H9 (cell line): ENCODE measurements at regions not wholly inside any gene's neighbourhood (a gene's known extent, or its start where the extent isn't known, plus 50 kb on each side); places are given as distances from the start of the nearest gene placed in this dataset.

Source experiments
- DNase-seq: peaks from one replicate; pipeline ENCODE4 v3.0.0-alpha.2; 2017
- H2AFZ ChIP-seq: one replicate; pipeline ENCODE4 v1.6.1; 2013; ENCODE audit warnings: mild to moderate bottlenecking, low read length, control low read depth, moderate library complexity
- H2AK5ac ChIP-seq: 2 replicates; pipeline ENCODE4 v1.6.1; 2013; ENCODE audit warnings: low read length, control low read depth, mixed read lengths; ENCODE audit not compliant: insufficient read length
- H2BK120ac ChIP-seq: one replicate; pipeline ENCODE4 v1.6.1; 2013; ENCODE audit warnings: low read depth, mild to moderate bottlenecking, low read length, control low read depth, inconsistent platforms; ENCODE audit not compliant: poor library complexity, severe bottlenecking
- H2BK12ac ChIP-seq: 2 replicates; pipeline ENCODE4 v1.6.1; 2013; ENCODE audit warnings: low read length, control low read depth, mixed read lengths, low read depth; ENCODE audit not compliant: insufficient read length
- H2BK15ac ChIP-seq: 2 replicates; pipeline ENCODE4 v1.6.1; 2013; ENCODE audit warnings: low read depth, low read length, control low read depth
- H2BK20ac ChIP-seq: one replicate; pipeline ENCODE4 v1.6.1; 2013; ENCODE audit warnings: low read depth, mild to moderate bottlenecking, low read length, control low read depth, inconsistent platforms; ENCODE audit not compliant: poor library complexity, severe bottlenecking
- H2BK5ac ChIP-seq: 2 replicates; pipeline ENCODE4 v1.6.1; 2013; ENCODE audit warnings: low read length, control low read depth, mixed read lengths; ENCODE audit not compliant: insufficient read length
- H3K14ac ChIP-seq: 2 replicates; pipeline ENCODE4 v1.6.1; 2013; ENCODE audit warnings: low read length, control low read depth; ENCODE audit not compliant: insufficient read depth
- H3K18ac ChIP-seq: 2 replicates; pipeline ENCODE4 v1.6.1; 2013; ENCODE audit warnings: low read depth, mild to moderate bottlenecking, mixed read lengths, low read length, control low read depth; ENCODE audit not compliant: insufficient read length
- H3K23ac ChIP-seq: 2 replicates; pipeline ENCODE4 v1.6.1; 2013; ENCODE audit warnings: low read length, control low read depth, mixed read lengths, low read depth; ENCODE audit not compliant: insufficient read length
- H3K23me2 ChIP-seq: 2 replicates; pipeline ENCODE4 v1.6.1; 2013; ENCODE audit warnings: low read depth, mild to moderate bottlenecking, mixed read lengths, low read length, control low read depth; ENCODE audit not compliant: insufficient read length, poor library complexity, severe bottlenecking
- H3K27ac ChIP-seq: 2 replicates; pipeline ENCODE4 v1.5.1; 2013; ENCODE audit warnings: low read length, control low read depth, mixed read lengths, low read depth; ENCODE audit not compliant: insufficient read length
- H3K27me3 ChIP-seq: 2 replicates; pipeline ENCODE4 v1.6.1; 2013; ENCODE audit warnings: low read length, control low read depth, inconsistent platforms; ENCODE audit not compliant: insufficient read depth
- H3K4ac ChIP-seq: 2 replicates; pipeline ENCODE4 v1.6.1; 2013; ENCODE audit warnings: low read depth, mild to moderate bottlenecking, control low read depth, inconsistent platforms, low read length, moderate library complexity
- H3K4me1 ChIP-seq: 2 replicates; pipeline ENCODE4 v1.6.1; 2013; ENCODE audit warnings: low read length, control low read depth, inconsistent platforms; ENCODE audit not compliant: insufficient read depth
- H3K4me2 ChIP-seq: 2 replicates; pipeline ENCODE4 v1.6.1; 2013; ENCODE audit warnings: low read length, control low read depth, mixed read lengths; ENCODE audit not compliant: insufficient read length, insufficient read depth
- H3K56ac ChIP-seq: 2 replicates; pipeline ENCODE4 v1.6.1; 2013; ENCODE audit warnings: low read depth, mild to moderate bottlenecking, mixed read lengths, low read length, control low read depth; ENCODE audit not compliant: insufficient read length
- H3K79me1 ChIP-seq: 2 replicates; pipeline ENCODE4 v1.6.1; 2013; ENCODE audit warnings: low read depth, mild to moderate bottlenecking, moderate library complexity, low read length, control low read depth, inconsistent platforms; ENCODE audit not compliant: insufficient read depth, poor library complexity, severe bottlenecking
- H3K79me2 ChIP-seq: 2 replicates; pipeline ENCODE4 v1.6.1; 2013; ENCODE audit warnings: low read length, control low read depth, inconsistent platforms; ENCODE audit not compliant: insufficient read depth
- H3K9ac ChIP-seq: 2 replicates; pipeline ENCODE4 v1.6.1; 2013; ENCODE audit warnings: low read length, control low read depth, mixed read lengths; ENCODE audit not compliant: insufficient read length; ENCODE audit errors: extremely low read depth
- H3K9me3 ChIP-seq: one replicate; pipeline ENCODE4 v1.6.1; 2013; ENCODE audit warnings: low read depth, low read length, inconsistent platforms; ENCODE audit not compliant: control insufficient read depth
- H3T11ph ChIP-seq: one replicate; pipeline ENCODE4 v1.6.1; 2013; ENCODE audit warnings: mild to moderate bottlenecking, low read length, control low read depth, inconsistent platforms
- H4K20me1 ChIP-seq: one replicate; pipeline ENCODE4 v1.6.1; 2013; ENCODE audit not compliant: control insufficient read depth, insufficient read length, insufficient read depth
- H4K5ac ChIP-seq: 2 replicates; pipeline ENCODE4 v1.6.1; 2013; ENCODE audit warnings: low read depth, mild to moderate bottlenecking, mixed read lengths, low read length, control low read depth; ENCODE audit not compliant: insufficient read length
- H4K8ac ChIP-seq: replicated peaks from 2 replicates; pipeline ENCODE4 v1.6.1; 2013; ENCODE audit warnings: low read length, control low read depth, mixed read lengths, low read depth; ENCODE audit not compliant: insufficient read length
- H4K91ac ChIP-seq: 2 replicates; pipeline ENCODE4 v1.6.1; 2013; ENCODE audit warnings: low read depth, mild to moderate bottlenecking, moderate library complexity, mixed read lengths, low read length, control low read depth; ENCODE audit not compliant: insufficient read length
- H3K27ac Mint-ChIP-seq, 3 experiments: 2 replicates in 2 of 3; 3 replicates in 1 of 3; pipeline ENCODE4 v1.8.0; 2020 to 2021; ENCODE audit warnings: mixed read lengths in 3 of 3, mild to moderate bottlenecking in 1 of 3, moderate library complexity in 1 of 3
- H3K27me3 Mint-ChIP-seq: 2 replicates; pipeline ENCODE4 v1.8.0; 2021; ENCODE audit warnings: low read depth, mild to moderate bottlenecking, moderate library complexity, mixed read lengths
- H3K36me3 Mint-ChIP-seq, 3 experiments: 2 replicates in 2 of 3; 3 replicates in 1 of 3; pipeline ENCODE4 v1.8.0; 2020 to 2021; ENCODE audit warnings: low read depth in 3 of 3, mixed read lengths in 3 of 3; ENCODE audit not compliant: insufficient read depth in 1 of 3
- H3K4me1 Mint-ChIP-seq, 2 experiments: 2 replicates each; pipeline ENCODE4 v1.8.0; 2020; ENCODE audit warnings: mixed read lengths in 2 of 2
- H3K4me3 Mint-ChIP-seq, 2 experiments: 2 replicates in 1 of 2; 3 replicates in 1 of 2; pipeline ENCODE4 v1.8.0; 2020 to 2021; ENCODE audit warnings: mild to moderate bottlenecking in 2 of 2, mixed read lengths in 2 of 2, moderate library complexity in 1 of 2
- H3K9me3 Mint-ChIP-seq, 2 experiments: 2 replicates in 1 of 2; 3 replicates in 1 of 2; pipeline ENCODE4 v1.8.0; 2020; ENCODE audit warnings: mild to moderate bottlenecking in 2 of 2, mixed read lengths in 2 of 2, moderate library complexity in 1 of 2
- TF ChIP-seq, protein P1 (sequence below): fragments of 200-600 bp; sonication (generic); conservative IDR thresholded peaks from 3 replicates; pipeline ENCODE4 v1.8.0; 2021; ENCODE audit warnings: antibody characterized with exemption, mild to moderate bottlenecking

DNA sequence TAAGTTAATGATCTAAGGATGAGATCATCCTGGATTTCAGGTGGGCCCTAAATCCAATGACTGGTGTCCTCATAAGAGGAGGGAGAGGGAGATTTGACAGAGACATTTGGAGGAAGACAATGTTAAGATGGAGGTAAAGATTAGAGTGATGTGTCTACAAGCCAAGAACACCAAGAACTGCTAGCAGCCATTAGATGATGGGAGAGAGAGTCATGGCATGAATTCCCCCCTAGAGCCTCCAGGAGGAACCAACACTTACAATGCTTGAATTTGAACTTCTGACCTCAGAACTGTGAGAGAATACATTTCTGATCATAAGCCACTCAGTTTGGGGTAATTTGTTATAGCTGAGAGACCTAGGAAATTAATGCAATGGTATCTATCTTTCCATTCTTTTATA is 68.1 kb upstream of the RFXAP start:
- no peaks in the 10 kb centered on the region for H3K9me3 ChIP-seq
- no peaks in the 10 kb centered on the region for H4K20me1 ChIP-seq
- H3K79me1 ChIP-seq, result no peaks in the 10 kb centered on the region
- Mint-ChIP-seq H3K27ac (no peak overlapping the region; a peak in 1 of 7 replicates), H3K36me3 (peaks cover 0 to 6% (median 5%) of the 10 kb centered on the region in 3 experiments; a peak in 5 of 7 replicates), H3K9me3 (peaks cover 3 to 9% of the 10 kb centered on the region in 2 experiments; a peak in 3 of 5 replicates), H3K4me3 (no peak overlapping the region), H3K4me1 (peaks cover 0 to under 1% of the 10 kb centered on the region in 2 experiments; a peak in 1 of 4 replicates), H3K27me3 (no peaks in the 10 kb centered on the region)
- no peak overlapping the region for H3K4me2 ChIP-seq
- H2BK12ac ChIP-seq, result no peak overlapping the region
- no peak overlapping the region for H3K14ac ChIP-seq
- H3K4me1 ChIP-seq, result no peaks in the 10 kb centered on the region
- no peak overlapping the region for H4K5ac ChIP-seq
- no peaks in the 10 kb centered on the region for H3K27me3 ChIP-seq
- H4K91ac ChIP-seq, result no peak overlapping the region
- H3K9ac ChIP-seq, result no peak overlapping the region
- no peak overlapping the region for H3K23ac ChIP-seq
- H3K27ac ChIP-seq, result no peak overlapping the region
- H2AFZ ChIP-seq, result no peak overlapping the region
- H3K56ac ChIP-seq, result no peak overlapping the region
- H3K23me2 ChIP-seq, result no peaks in the 10 kb centered on the region
- no peak overlapping the region for H2BK20ac ChIP-seq
- no peak overlapping the region for H3T11ph ChIP-seq
- no peak for DNase-seq
- no peaks in the 10 kb centered on the region for H3K79me2 ChIP-seq
- H4K8ac ChIP-seq, result no peak overlapping the region
- TF ChIP-seq, protein P1, sequence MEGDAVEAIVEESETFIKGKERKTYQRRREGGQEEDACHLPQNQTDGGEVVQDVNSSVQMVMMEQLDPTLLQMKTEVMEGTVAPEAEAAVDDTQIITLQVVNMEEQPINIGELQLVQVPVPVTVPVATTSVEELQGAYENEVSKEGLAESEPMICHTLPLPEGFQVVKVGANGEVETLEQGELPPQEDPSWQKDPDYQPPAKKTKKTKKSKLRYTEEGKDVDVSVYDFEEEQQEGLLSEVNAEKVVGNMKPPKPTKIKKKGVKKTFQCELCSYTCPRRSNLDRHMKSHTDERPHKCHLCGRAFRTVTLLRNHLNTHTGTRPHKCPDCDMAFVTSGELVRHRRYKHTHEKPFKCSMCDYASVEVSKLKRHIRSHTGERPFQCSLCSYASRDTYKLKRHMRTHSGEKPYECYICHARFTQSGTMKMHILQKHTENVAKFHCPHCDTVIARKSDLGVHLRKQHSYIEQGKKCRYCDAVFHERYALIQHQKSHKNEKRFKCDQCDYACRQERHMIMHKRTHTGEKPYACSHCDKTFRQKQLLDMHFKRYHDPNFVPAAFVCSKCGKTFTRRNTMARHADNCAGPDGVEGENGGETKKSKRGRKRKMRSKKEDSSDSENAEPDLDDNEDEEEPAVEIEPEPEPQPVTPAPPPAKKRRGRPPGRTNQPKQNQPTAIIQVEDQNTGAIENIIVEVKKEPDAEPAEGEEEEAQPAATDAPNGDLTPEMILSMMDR, result no peak
- no peak overlapping the region for H2AK5ac ChIP-seq
- H2BK120ac ChIP-seq, result no peak overlapping the region
- no peak overlapping the region for H3K18ac ChIP-seq
- H3K4ac ChIP-seq, result no peak overlapping the region
- no peak overlapping the region for H2BK15ac ChIP-seq
- H2BK5ac ChIP-seq, result no peak overlapping the region
